GM18861 (cell line): ENCODE measurements at regions not wholly inside any gene's neighbourhood (a gene's known extent, or its start where the extent isn't known, plus 50 kb on each side); places are given as distances from the start of the nearest gene placed in this dataset.
"Not testable (repeated sequence)": the region's sequence is repeated elsewhere in the genome, so short reads cannot be mapped to it uniquely, and the experiment has no call there.

Experiments
- ATAC-seq: cut with Tn5 transposase; IDR thresholded peaks from one replicate; pipeline ENCODE4 v1.9.1; 2021; ENCODE audit not compliant: unreplicated experiment

DNA sequence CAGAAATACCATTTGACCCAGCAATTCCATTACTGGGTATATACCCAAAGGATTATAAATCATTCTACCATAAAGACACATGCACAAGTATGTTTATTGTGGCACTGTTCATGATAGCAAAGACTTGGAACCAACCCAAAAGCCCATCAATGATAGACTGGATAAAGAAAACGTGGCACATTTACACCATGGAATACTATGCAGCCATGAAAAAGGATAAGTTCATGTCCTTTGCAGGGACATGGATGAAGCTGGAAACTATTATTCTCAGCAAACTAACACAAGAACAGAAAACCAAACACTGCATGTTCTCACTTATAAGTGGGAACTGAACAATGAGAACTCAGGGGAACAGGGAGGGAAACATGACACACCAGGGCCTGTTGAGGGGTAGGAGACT, 1103.4 kb downstream of the TBL1XR1 start:
- not testable (repeated sequence) for ATAC-seq

DNA sequence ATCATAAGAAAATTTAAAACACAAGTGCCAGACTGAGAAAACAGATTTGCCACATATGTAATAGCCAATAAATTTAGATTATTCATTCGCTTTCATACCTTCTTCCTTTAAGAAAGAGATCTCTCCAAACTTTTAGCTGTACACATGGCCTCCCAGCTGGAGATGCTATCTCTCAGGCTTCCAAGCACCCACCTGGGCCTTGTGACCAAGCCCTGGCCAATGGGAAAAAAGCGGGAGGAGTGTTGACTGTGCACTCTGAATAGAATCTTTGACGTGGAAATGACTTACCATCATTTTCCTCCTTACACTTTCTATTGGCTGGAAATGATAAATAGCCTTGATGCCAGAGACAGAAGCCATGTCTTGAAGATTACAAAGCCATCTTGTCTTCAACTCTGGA, 1106.6 kb downstream of the TBL1XR1 start:
- no peak for ATAC-seq

DNA sequence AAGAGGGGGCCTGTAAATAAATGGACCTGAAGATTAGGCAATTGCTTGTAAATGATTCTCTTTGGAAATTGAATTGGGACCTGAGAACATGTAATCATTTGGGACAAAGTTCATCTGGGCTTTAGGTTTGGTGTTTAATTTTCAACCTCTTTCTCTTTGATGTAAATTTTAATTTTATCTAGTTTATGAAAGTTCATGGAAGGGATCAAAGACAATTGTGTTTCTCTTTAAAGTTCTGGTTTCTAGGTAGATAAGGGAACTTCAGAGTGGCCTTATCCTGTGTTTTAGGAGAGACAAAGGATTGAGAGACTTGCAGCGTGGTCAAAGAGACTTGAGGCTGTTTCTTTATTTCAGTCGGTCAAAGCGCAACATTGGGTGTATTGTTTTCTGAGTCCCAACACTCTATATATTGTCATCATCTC, 1108.3 kb downstream of the TBL1XR1 start:
- no peak for ATAC-seq

- no peak for ATAC-seq
Observed at GRCh38 chr3:176087066-176087697, 1110.1 kb downstream of the TBL1XR1 start.

GRCh38 chr3:176079785-176080184, 1117.5 kb downstream of the TBL1XR1 start:
- ATAC-seq: no peak

GRCh38 chr3:176078906-176079305, 1118.4 kb downstream of the TBL1XR1 start:
- ATAC-seq: no peak

- ATAC-seq: no peak
Observed at GRCh38 chr3:176075491-176075890, 1121.8 kb downstream of the TBL1XR1 start.

GRCh38 chr3:176075046-176075445, 1122.2 kb downstream of the TBL1XR1 start:
- ATAC-seq: no peak

- no peak for ATAC-seq
Observed at GRCh38 chr3:176074096-176074495, 1123.2 kb downstream of the TBL1XR1 start.

DNA sequence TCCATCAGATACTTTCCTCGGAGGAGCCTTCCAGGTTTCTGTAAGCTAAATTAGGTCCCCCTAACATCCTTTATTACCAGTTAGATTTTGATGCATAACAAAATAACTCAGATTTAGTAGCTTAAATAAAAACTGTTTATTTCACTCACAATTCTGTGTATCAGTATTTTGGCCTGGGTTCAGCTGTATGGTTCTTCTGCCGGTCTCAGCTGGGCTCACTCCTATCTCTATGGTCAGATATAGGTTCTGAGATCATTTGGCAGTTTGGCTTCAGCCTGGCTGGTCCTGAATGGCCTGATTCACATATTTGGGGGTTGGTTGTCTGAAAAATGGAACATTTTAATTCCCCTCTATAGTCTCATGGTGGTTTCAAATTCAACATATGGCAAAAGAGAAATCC, 1125.3 kb downstream of the TBL1XR1 start:
- ATAC-seq: no peak

DNA sequence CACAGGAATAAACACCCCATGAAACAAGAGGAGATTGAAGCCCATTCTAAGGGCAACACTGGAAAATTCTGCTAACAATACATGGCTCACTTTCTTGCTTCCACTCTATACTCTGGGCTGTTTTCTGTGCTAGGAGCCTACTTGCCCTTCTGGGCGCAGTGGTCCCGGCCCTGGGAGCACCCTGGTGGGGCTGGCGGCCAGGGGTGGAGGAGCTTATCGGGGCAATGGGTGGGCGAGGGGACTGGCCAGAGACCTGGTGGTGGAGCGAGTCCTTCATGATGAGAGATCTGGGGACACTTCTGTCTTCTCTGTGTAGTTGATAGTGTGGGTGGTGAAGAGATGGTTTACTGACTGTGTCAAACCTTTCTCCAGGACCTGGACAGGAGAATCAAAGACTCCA, 1128.5 kb downstream of the TBL1XR1 start:
- no peak for ATAC-seq

- no peak for ATAC-seq
Observed at GRCh38 chr3:176058856-176059255, 1138.4 kb downstream of the TBL1XR1 start.

- ATAC-seq: no peak
Observed at GRCh38 chr3:176055836-176056235, 1141.4 kb downstream of the TBL1XR1 start.

GRCh38 chr3:176051766-176052165, 1145.5 kb downstream of the TBL1XR1 start:
- ATAC-seq: no peak

DNA sequence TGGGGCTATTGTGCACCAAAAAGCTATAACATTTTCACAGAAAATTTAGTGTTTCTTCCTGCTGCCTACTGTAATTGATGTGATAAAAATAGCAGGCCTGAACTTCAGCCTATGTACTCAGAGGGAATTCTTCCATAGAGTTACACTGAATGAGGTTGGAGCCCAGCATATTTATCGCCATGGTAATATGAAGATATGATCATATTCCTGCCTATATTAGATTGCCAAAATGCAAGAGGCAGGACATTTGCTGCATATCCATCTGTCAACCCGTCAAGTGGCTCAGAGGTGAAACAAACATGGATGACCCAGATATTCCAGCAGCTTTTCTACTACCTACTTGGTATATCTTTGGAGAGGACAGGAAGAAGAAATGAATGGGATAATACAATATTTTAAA, 1150.6 kb downstream of the TBL1XR1 start:
- ATAC-seq: no peak

DNA sequence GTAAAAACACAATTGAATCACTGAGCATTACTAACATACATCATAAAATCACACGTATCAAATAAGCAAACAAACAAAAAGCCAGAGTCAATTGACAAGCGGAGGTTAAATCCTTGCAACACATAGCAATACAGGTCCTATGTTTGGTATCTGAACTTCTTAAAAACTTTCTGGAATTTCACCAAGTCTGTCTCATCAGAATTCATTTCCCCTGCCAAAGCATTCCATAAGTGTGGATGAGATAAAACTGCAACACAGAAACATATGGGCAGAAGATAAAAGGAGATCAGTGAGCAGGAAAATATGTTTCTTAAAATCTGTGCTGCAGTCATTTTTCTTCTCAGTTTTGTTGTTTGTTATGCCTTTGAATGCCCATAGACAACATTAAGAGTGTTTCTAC, 1155.5 kb downstream of the TBL1XR1 start:
- no peak for ATAC-seq

DNA sequence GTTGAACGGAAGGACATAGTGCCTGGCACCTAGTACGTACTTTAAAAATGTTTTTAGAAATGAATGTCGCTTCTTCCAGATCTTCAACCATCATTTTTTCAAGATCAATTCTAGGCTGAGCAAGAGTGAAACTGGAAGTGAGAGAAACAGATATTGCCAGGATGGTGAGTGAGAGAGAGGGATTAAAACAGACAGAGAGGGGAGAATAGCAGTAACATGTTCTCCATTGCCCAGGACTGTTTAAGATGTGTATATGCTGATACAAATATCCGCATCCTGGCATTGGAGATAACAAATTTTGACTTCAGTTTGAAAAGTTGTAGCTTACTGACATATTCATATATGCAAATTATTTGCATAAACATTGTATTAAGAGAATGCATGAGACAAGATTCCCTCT, 1156.1 kb downstream of the TBL1XR1 start:
- no peak for ATAC-seq

GRCh38 chr3:176037636-176038035, 1159.6 kb downstream of the TBL1XR1 start:
- no peak for ATAC-seq

DNA sequence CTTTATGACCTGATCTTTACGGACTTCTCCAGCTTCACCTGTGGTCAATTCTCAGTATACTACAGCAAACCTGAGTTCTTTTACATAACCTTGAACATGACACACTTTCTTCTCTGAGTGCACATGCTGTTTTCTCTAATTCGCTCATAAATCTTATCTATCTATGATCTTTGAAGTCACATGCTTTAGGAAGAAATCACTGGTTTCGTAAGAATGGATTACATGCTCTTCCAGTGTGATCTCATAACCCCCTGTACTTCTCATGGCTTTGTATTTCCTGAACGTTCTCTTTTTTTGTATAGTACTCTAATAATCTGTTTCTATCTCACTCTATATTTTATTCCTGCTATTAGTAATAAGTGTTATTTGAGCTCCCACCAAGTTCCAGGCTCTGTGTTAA, 1165.2 kb downstream of the TBL1XR1 start:
- ATAC-seq: no peak

DNA sequence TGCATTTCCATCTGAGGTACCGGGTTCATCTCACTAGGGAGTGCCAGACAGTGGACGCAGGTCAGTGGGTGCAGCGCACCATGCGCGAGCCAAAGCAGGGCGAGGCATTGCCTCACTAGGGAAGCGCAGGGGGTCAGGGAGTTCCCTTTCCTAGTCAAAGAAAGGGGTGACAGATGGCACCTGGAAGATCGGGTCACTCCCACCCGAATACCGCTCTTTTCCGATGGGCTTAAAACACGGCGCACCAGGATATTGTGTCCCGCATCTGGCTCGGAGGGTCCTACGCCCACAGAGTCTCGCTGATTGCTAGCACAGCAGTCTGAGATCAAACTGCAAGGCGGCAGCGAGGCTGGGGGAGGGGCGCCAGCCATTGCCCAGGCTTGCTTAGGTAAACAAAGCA, 1157.1 kb downstream of the NAALADL2 start:
- ATAC-seq: not testable (repeated sequence)

DNA sequence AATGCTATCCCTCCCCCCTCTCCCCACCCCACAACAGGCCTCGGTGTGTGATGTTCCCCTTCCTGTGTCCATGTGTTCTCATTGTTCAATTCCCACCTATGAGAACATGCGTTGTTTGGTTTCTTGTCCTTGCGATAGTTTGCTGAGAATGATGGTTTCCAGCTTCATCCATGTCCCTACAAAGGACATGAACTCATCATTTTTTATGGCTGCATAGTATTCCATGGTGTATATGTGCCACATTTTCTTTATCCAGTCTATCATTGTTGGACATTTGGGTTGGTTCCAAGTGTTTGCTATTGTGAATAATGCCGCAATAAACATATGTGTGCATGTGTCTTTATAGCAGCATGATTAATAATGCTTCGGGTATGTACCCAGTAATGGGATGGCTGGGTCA, 1156.1 kb downstream of the NAALADL2 start:
- ATAC-seq: not testable (repeated sequence)

- ATAC-seq: no peak
Observed at GRCh38 chr3:176009256-176009655, 1150.1 kb downstream of the NAALADL2 start.

DNA sequence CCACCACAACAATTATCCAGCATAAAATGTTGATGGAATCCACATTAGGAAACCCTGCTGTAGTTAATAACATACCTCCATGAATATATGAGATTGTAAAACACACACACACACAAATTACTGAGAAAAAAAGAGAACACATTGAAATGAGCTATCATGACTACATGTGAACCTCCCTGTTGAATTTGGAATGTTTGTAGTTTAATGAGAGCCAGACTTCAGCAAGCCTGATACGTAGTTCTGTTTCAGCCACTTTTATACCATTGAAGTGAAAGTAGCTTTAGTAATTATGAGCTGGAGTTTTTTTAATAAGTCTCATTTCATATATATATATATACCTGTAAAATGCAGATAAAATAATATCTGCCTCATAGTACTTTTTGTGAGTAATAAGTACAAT, 1146.4 kb downstream of the NAALADL2 start:
- ATAC-seq: no peak
